Testis (tissue), 2 donors: ENCODE measurements at regions not wholly inside any gene's neighbourhood (a gene's known extent, or its start where the extent isn't known, plus 50 kb on each side); places are given as distances from the start of the nearest gene placed in this dataset.

Experiments
- CTCF ChIP-seq, 3 experiments: fragments of 450-650 bp in 2 of 3; fragments of 200-600 bp in 1 of 3; sonication (generic) in 1 of 3; IDR thresholded peaks; one replicate each; pipeline ENCODE4 v1.5.1; 2016 to 2019; ENCODE audit warnings: antibody characterized with exemption in 3 of 3, mild to moderate bottlenecking in 2 of 3, moderate library complexity in 1 of 3
- POLR2A ChIP-seq: fragments of 450-650 bp; IDR thresholded peaks from one replicate; pipeline ENCODE4 v1.6.1; 2017; ENCODE audit warnings: antibody characterized with exemption, mild to moderate bottlenecking, moderate library complexity

GRCh38 chr11:97289823-97290222 is 900.0 kb downstream of the JRKL start:
- TF ChIP-seq CTCF (IDR thresholded peaks at IDR 0.05) (no peak), POLR2A (no peak)
